CD4-positive, alpha-beta memory T cell (primary cell): ENCODE measurements at regions not wholly inside any gene's neighbourhood (a gene's known extent, or its start where the extent isn't known, plus 50 kb on each side); places are given as distances from the start of the nearest gene placed in this dataset.
"Not testable (repeated sequence)": the region's sequence is repeated elsewhere in the genome, so short reads cannot be mapped to it uniquely, and the experiment has no call there.

Source experiments
- CTCF ChIA-PET: fragments of 350-600 bp; sonication (Branson Sonifier 250); formaldehyde crosslinking; loops from one replicate; lab custom pipeline; 2021; ENCODE audit warnings: inconsistent platforms; ENCODE audit not compliant: partially characterized antibody; lab: Charles Lee
- POLR2A ChIA-PET: fragments of 350-600 bp; sonication (Branson Sonifier 250); formaldehyde crosslinking; loops from one replicate; lab custom pipeline; 2021; ENCODE audit not compliant: partially characterized antibody; lab: Charles Lee
- DNase-seq, 5 donors: peaks; one replicate each; pipeline versions ENCODE4 v3.0.0 to v3.0.0-alpha.2; 2020 to 2022; ENCODE audit warnings: mixed read lengths in 1 of 5
- H3K27ac ChIP-seq: one replicate; pipeline ENCODE4 v1.7.0; 2013; ENCODE audit warnings: low read depth, low read length
- H3K27me3 ChIP-seq: 2 replicates; pipeline ENCODE4 v1.7.0; 2013; ENCODE audit warnings: mild to moderate bottlenecking, low read length, moderate library complexity; ENCODE audit not compliant: insufficient read depth
- H3K36me3 ChIP-seq: 2 replicates; pipeline ENCODE4 v1.7.0; 2013; ENCODE audit warnings: mild to moderate bottlenecking, low read length, moderate library complexity; ENCODE audit not compliant: insufficient read depth
- H3K4me1 ChIP-seq: 2 replicates; pipeline ENCODE4 v1.7.0; 2013; ENCODE audit warnings: mild to moderate bottlenecking, low read length, moderate library complexity; ENCODE audit not compliant: insufficient read depth
- H3K4me3 ChIP-seq, 2 donors: one replicate each; pipeline ENCODE4 v1.7.0; 2013; ENCODE audit warnings: low read length in 2 of 2, mild to moderate bottlenecking in 1 of 2
- H3K9me3 ChIP-seq, 2 donors: one replicate each; pipeline ENCODE4 v1.7.0; 2013; ENCODE audit warnings: low read length in 2 of 2, control low read depth in 1 of 2; ENCODE audit not compliant: control insufficient read depth in 1 of 2
- H3K27ac Mint-ChIP-seq, 7 donors: one replicate each; pipeline ENCODE4 v1.8.0; 2020 to 2021; ENCODE audit warnings: mixed read lengths in 7 of 7, mild to moderate bottlenecking in 6 of 7, inconsistent platforms in 3 of 7, moderate library complexity in 3 of 7
- H3K27me3 Mint-ChIP-seq, 2 donors: one replicate each; pipeline ENCODE4 v1.8.0; 2020 to 2021; ENCODE audit warnings: mixed read lengths in 2 of 2
- H3K36me3 Mint-ChIP-seq, 2 donors: one replicate each; pipeline ENCODE4 v1.8.0; 2020 to 2021; ENCODE audit warnings: mixed read lengths in 2 of 2, inconsistent platforms in 1 of 2, mild to moderate bottlenecking in 1 of 2
- H3K4me1 Mint-ChIP-seq, 4 donors: one replicate each; pipeline ENCODE4 v1.8.0; 2020 to 2021; ENCODE audit warnings: mixed read lengths in 4 of 4, mild to moderate bottlenecking in 1 of 4
- H3K4me3 Mint-ChIP-seq, 8 donors: one replicate each; pipeline ENCODE4 v1.8.0; 2020 to 2021; ENCODE audit warnings: mixed read lengths in 8 of 8, mild to moderate bottlenecking in 7 of 8, moderate library complexity in 6 of 8, inconsistent platforms in 3 of 8
- H3K9me3 Mint-ChIP-seq, 8 donors: one replicate each; pipeline ENCODE4 v1.8.0; 2020 to 2021; ENCODE audit warnings: mixed read lengths in 8 of 8, mild to moderate bottlenecking in 5 of 8, inconsistent platforms in 3 of 8, moderate library complexity in 1 of 8
- intact Hi-C: fragments of 100-400 bp; cut with micrococcal nuclease; formaldehyde crosslinking; loops from one replicate; pipeline ENCODE4 v1.15.1; 2023

GRCh38 chr6:3672339-3672738, 79.2 kb downstream of the PXDC1 start:
- H3K4me3 Mint-ChIP-seq, CTCF ChIA-PET: not testable (repeated sequence)
- H3K9me3 Mint-ChIP-seq, result peaks cover 0 to 36% (median 7%) of the 10 kb centered on the region in 8 donors

GRCh38 chr6:3671382-3671781, 80.1 kb downstream of the PXDC1 start:
- peaks cover 0 to 31% (median 4%) of the 10 kb centered on the region in 8 donors for H3K9me3 Mint-ChIP-seq
- no peaks in the 10 kb centered on the region for H3K4me1 ChIP-seq
- no peaks in the 10 kb centered on the region for H3K27me3 ChIP-seq
- H3K27ac ChIP-seq, result no peak overlapping the region
- CTCF ChIA-PET, result no interaction called here
- intact Hi-C loops, result no loop called here
- no peak overlapping the region for H3K4me3 ChIP-seq
- H3K36me3 ChIP-seq, result no peaks in the 10 kb centered on the region
- POLR2A ChIA-PET, result no interaction called here
- H3K4me3 Mint-ChIP-seq, result no peak overlapping the region
- H3K9me3 ChIP-seq, result no peaks in the 10 kb centered on the region
- peaks cover under 1 to 7% of the 10 kb centered on the region in 2 donors for H3K27me3 Mint-ChIP-seq
- no peak overlapping the region for H3K27ac Mint-ChIP-seq
- H3K4me1 Mint-ChIP-seq, result no peaks in the 10 kb centered on the region
- no peaks in the 10 kb centered on the region for H3K36me3 Mint-ChIP-seq
- DNase-seq, result no peak

More at GRCh38 chr6:3672339-3672738, 79.2 kb downstream of the PXDC1 start:
- intact Hi-C loops, H3K9me3 ChIP-seq, H3K36me3 Mint-ChIP-seq, H3K4me3 ChIP-seq, H3K27ac ChIP-seq, H3K36me3 ChIP-seq, H3K4me1 ChIP-seq, H3K4me1 Mint-ChIP-seq, H3K27me3 Mint-ChIP-seq, DNase-seq, H3K27ac Mint-ChIP-seq, POLR2A ChIA-PET, H3K27me3 ChIP-seq: not testable (repeated sequence)

GRCh38 chr6:3670356-3670755, 81.2 kb downstream of the PXDC1 start:
- no peaks in the 10 kb centered on the region for H3K27me3 ChIP-seq
- Mint-ChIP-seq H3K4me1 (no peaks in the 10 kb centered on the region), H3K4me3 (no peak overlapping the region), H3K9me3 (peaks cover 0 to 30% (median 4%) of the 10 kb centered on the region in 8 donors), H3K27me3 (peaks cover 4 to 10% of the 10 kb centered on the region in 2 donors), H3K27ac (no peak overlapping the region), H3K36me3 (no peaks in the 10 kb centered on the region)
- DNase-seq, result no peak
- intact Hi-C loops, result no loop called here
- no peaks in the 10 kb centered on the region for H3K4me1 ChIP-seq
- POLR2A ChIA-PET, result no interaction called here
- H3K36me3 ChIP-seq, result no peaks in the 10 kb centered on the region
- H3K4me3 ChIP-seq, result no peak overlapping the region
- no peak overlapping the region for H3K27ac ChIP-seq
- no peaks in the 10 kb centered on the region for H3K9me3 ChIP-seq
- CTCF ChIA-PET, result no interaction called here

GRCh38 chr6:3669916-3670315, 81.6 kb downstream of the PXDC1 start:
- Mint-ChIP-seq H3K4me3 (no peak overlapping the region), H3K9me3 (peaks cover 0 to 26% (median 4%) of the 10 kb centered on the region in 8 donors), H3K27me3 (peaks cover 7 to 12% of the 10 kb centered on the region in 2 donors), H3K36me3 (no peaks in the 10 kb centered on the region), H3K27ac (no peak overlapping the region), H3K4me1 (no peaks in the 10 kb centered on the region)
- Histone ChIP-seq H3K36me3 (no peaks in the 10 kb centered on the region), H3K27ac (no peak overlapping the region), H3K27me3 (no peaks in the 10 kb centered on the region), H3K4me3 (no peak overlapping the region), H3K4me1 (no peaks in the 10 kb centered on the region), H3K9me3 (no peaks in the 10 kb centered on the region)
- POLR2A ChIA-PET, result no interaction called here
- CTCF ChIA-PET, result no interaction called here
- DNase-seq, result no peak
- intact Hi-C loops, result no loop called here

GRCh38 chr6:3665608-3666007, 85.9 kb downstream of the PXDC1 start:
- ChIA-PET POLR2A (no interaction called here), CTCF (no interaction called here)
- H3K4me3 Mint-ChIP-seq, result no peak overlapping the region
- H3K36me3 Mint-ChIP-seq, result no peaks in the 10 kb centered on the region
- Histone ChIP-seq H3K9me3 (no peaks in the 10 kb centered on the region), H3K27ac (no peak overlapping the region), H3K36me3 (no peaks in the 10 kb centered on the region), H3K4me1 (no peaks in the 10 kb centered on the region), H3K4me3 (no peak overlapping the region), H3K27me3 (no peaks in the 10 kb centered on the region)
- no peak for DNase-seq
- peaks cover 11% of the 10 kb centered on the region in 2 donors for H3K27me3 Mint-ChIP-seq
- peaks cover 0 to 10% (median 2%) of the 10 kb centered on the region in 8 donors for H3K9me3 Mint-ChIP-seq
- H3K27ac Mint-ChIP-seq, result no peak overlapping the region
- intact Hi-C loops, result no loop called here
- H3K4me1 Mint-ChIP-seq, result no peaks in the 10 kb centered on the region

- Histone ChIP-seq H3K9me3 (no peaks in the 10 kb centered on the region), H3K4me3 (no peak overlapping the region), H3K27me3 (no peaks in the 10 kb centered on the region), H3K36me3 (no peaks in the 10 kb centered on the region), H3K4me1 (no peaks in the 10 kb centered on the region), H3K27ac (no peak overlapping the region)
- Mint-ChIP-seq H3K27ac (no peak overlapping the region), H3K4me1 (no peaks in the 10 kb centered on the region), H3K4me3 (no peak overlapping the region), H3K9me3 (peaks cover 0 to 10% (median 1%) of the 10 kb centered on the region in 8 donors), H3K27me3 (peaks cover 13% of the 10 kb centered on the region in 2 donors), H3K36me3 (no peaks in the 10 kb centered on the region)
- CTCF ChIA-PET, result no interaction called here
- intact Hi-C loops, result no loop called here
- no peak for DNase-seq
- POLR2A ChIA-PET, result no interaction called here
Measured at GRCh38 chr6:3664625-3665041, 86.9 kb downstream of the PXDC1 start.

- no peaks in the 10 kb centered on the region for H3K4me1 ChIP-seq
- CTCF ChIA-PET, result interaction anchor here (0.5 kb wide), 1 partner anchor 1844 kb away, joined by 3 read pairs; no protein-coding TSS in a partner anchor
- Mint-ChIP-seq H3K4me1 (no peaks in the 10 kb centered on the region), H3K9me3 (peaks cover 0 to 5% (median 0%) of the 10 kb centered on the region in 8 donors), H3K4me3 (no peak overlapping the region), H3K27ac (no peak overlapping the region), H3K27me3 (peaks cover 13 to 15% of the 10 kb centered on the region in 2 donors), H3K36me3 (no peaks in the 10 kb centered on the region)
- DNase-seq, result no peak
- no peak overlapping the region for H3K27ac ChIP-seq
- H3K27me3 ChIP-seq, result no peaks in the 10 kb centered on the region
- POLR2A ChIA-PET, result no interaction called here
- no peak overlapping the region for H3K4me3 ChIP-seq
- intact Hi-C loops, result no loop called here
- no peaks in the 10 kb centered on the region for H3K36me3 ChIP-seq
- H3K9me3 ChIP-seq, result no peaks in the 10 kb centered on the region
Measured at GRCh38 chr6:3663811-3664210, 87.7 kb downstream of the PXDC1 start.

- ChIA-PET CTCF (no interaction called here), POLR2A (no interaction called here)
- Histone ChIP-seq H3K36me3 (no peaks in the 10 kb centered on the region), H3K27ac (no peak overlapping the region), H3K9me3 (no peaks in the 10 kb centered on the region), H3K4me1 (no peaks in the 10 kb centered on the region), H3K27me3 (no peaks in the 10 kb centered on the region), H3K4me3 (no peak overlapping the region)
- Mint-ChIP-seq H3K9me3 (peaks cover 0 to 3% (median 0%) of the 10 kb centered on the region in 8 donors), H3K27me3 (peaks cover 13 to 16% of the 10 kb centered on the region in 2 donors), H3K4me3 (no peak overlapping the region), H3K27ac (no peak overlapping the region), H3K36me3 (no peaks in the 10 kb centered on the region), H3K4me1 (no peaks in the 10 kb centered on the region)
- DNase-seq, result no peak
- intact Hi-C loops, result no loop called here
Measured at GRCh38 chr6:3663081-3663480, 88.4 kb downstream of the PXDC1 start.
